GM12878 (cell line): ENCODE measurements at regions not wholly inside any gene's neighbourhood (a gene's known extent, or its start where the extent isn't known, plus 50 kb on each side); places are given as distances from the start of the nearest gene placed in this dataset.
A peak's percentile ranks its signal among the peaks of the same experiment; 100 is the strongest.

Experiments used
- ATAC-seq: fragments of 200-7000 bp; cut with Tn5 transposase; 3 replicates; pipeline ENCODE4 v1.9.1; 2020; ENCODE audit warnings: mild to moderate bottlenecking, moderate library complexity
- BruUV-seq: library from RNA; stranded (reverse); fragments of 400-500 nt; replicated peaks from 2 replicates; lab custom pipeline; 2021; lab: Mats Ljungman, UMichigan
- CTCF ChIA-PET: fragments of 300-600 bp; sonication (Branson Sonifier 250); formaldehyde crosslinking; extraction: SDS; loops from one replicate; lab custom pipeline; 2021; ENCODE audit warnings: inconsistent platforms; lab: Yijun Ruan, JAX
- POLR2A ChIA-PET: fragments of 350-600 bp; formaldehyde crosslinking; extraction: SDS; loops from one replicate; lab custom pipeline; 2021; ENCODE audit warnings: inconsistent platforms; lab: Charles Lee
- RAD21 ChIA-PET: fragments of 300-600 bp; sonication (Branson Sonifier 250); formaldehyde crosslinking; loops from one replicate; lab custom pipeline; 2023; ENCODE audit warnings: antibody characterized with exemption; ENCODE audit not compliant: unreplicated experiment; lab: Charles Lee
- SMC1A ChIA-PET: fragments of 300-600 bp; sonication (Branson Sonifier 250); formaldehyde crosslinking; loops from one replicate; lab custom pipeline; 2023; ENCODE audit not compliant: unreplicated experiment, uncharacterized antibody; lab: Charles Lee
- DNase-seq: peaks from one replicate; pipeline ENCODE4 v3.0.0-alpha.2; 2011; ENCODE audit warnings: low read depth, low spot score
- FAIRE-seq: peaks from 3 replicates; lab custom pipeline; 2011; peaks lifted over from hg19 to GRCh38; lab: Jason Lieb, UNC
- H2AFZ ChIP-seq: 2 replicates; pipeline ENCODE4 v1.6.0; 2011; ENCODE audit warnings: low read depth, low read length, control low read depth; ENCODE audit not compliant: control insufficient read depth
- H3K27ac ChIP-seq: 2 replicates; pipeline ENCODE4 v1.5.1; 2011; ENCODE audit warnings: control low read depth; ENCODE audit not compliant: control insufficient read depth, insufficient read depth
- H3K27me3 ChIP-seq, 2 experiments: replicated peaks in 1 of 2; 2 replicates each; pipeline versions ENCODE4 v1.6.0 to v1.6.1; 2011; ENCODE audit warnings: low read length in 1 of 2; ENCODE audit not compliant: control insufficient read depth in 2 of 2, insufficient read depth in 2 of 2
- H3K36me3 ChIP-seq, 2 experiments: 2 replicates each; pipeline ENCODE4 v1.5.1; 2011; ENCODE audit warnings: low read length in 1 of 2; ENCODE audit not compliant: control insufficient read depth in 2 of 2, insufficient read depth in 2 of 2
- H3K4me1 ChIP-seq: 2 replicates; pipeline ENCODE4 v1.6.1; 2011; ENCODE audit warnings: mild to moderate bottlenecking, low read length, moderate library complexity, mixed read lengths; ENCODE audit not compliant: control insufficient read depth, insufficient read depth
- H3K4me2 ChIP-seq: 2 replicates; pipeline ENCODE4 v1.6.0; 2011; ENCODE audit warnings: control low read depth; ENCODE audit not compliant: control insufficient read depth, insufficient read depth
- H3K4me3 ChIP-seq: fragments of 200-600 bp; sonication (generic); 2 replicates; pipeline ENCODE4 v1.5.1; 2016
- H3K79me2 ChIP-seq: 2 replicates; pipeline ENCODE4 v1.6.0; 2011; ENCODE audit warnings: low read length; ENCODE audit not compliant: control insufficient read depth, insufficient read depth
- H3K9ac ChIP-seq: 2 replicates; pipeline ENCODE4 v1.8.0; 2011; ENCODE audit warnings: low read length, control low read depth, mixed read lengths; ENCODE audit not compliant: control insufficient read depth, insufficient read depth
- H3K9me3 ChIP-seq: replicated peaks from 3 replicates; pipeline ENCODE4 v1.5.1; 2011; ENCODE audit warnings: mild to moderate bottlenecking, low read length; ENCODE audit not compliant: control insufficient read depth, insufficient read depth
- H4K20me1 ChIP-seq: 2 replicates; pipeline ENCODE4 v1.6.0; 2011; ENCODE audit not compliant: control insufficient read depth, insufficient read depth
- JUND ChIP-seq: IDR thresholded peaks from 2 replicates; pipeline ENCODE4 v1.6.1; 2012; ENCODE audit warnings: low read depth, mild to moderate bottlenecking, low read length, improper control_type of control experiment, moderate library complexity
- LARP7 ChIP-seq: fragments of 450-650 bp; IDR thresholded peaks from 2 replicates; pipeline ENCODE4 v1.6.1; 2017; ENCODE audit warnings: mild to moderate bottlenecking
- MEF2A ChIP-seq: IDR thresholded peaks from 2 replicates; pipeline ENCODE4 v1.6.1; 2011; ENCODE audit warnings: low read depth, mild to moderate bottlenecking, low read length, moderate library complexity; ENCODE audit not compliant: insufficient read depth
- MYC ChIP-seq: IDR thresholded peaks from 2 replicates; pipeline ENCODE4 v1.6.1; 2011; ENCODE audit warnings: mild to moderate bottlenecking, low read length, moderate library complexity, inconsistent platforms; ENCODE audit not compliant: insufficient read depth, insufficient replicate concordance, insufficient read length, severe bottlenecking
- RAD51 ChIP-seq: fragments of 450-650 bp; IDR thresholded peaks from 2 replicates; pipeline ENCODE4 v1.6.1; 2016; ENCODE audit warnings: moderate library complexity, mild to moderate bottlenecking, inconsistent platforms
- RELB ChIP-seq: fragments of 450-650 bp; IDR thresholded peaks from 2 replicates; pipeline ENCODE4 v1.6.1; 2017; ENCODE audit warnings: low read depth, mild to moderate bottlenecking, moderate library complexity
- TBL1XR1 ChIP-seq: IDR thresholded peaks from 2 replicates; pipeline ENCODE4 v1.6.1; 2012; ENCODE audit warnings: low read depth, low read length, improper control_type of control experiment
- WGBS: methylation state at CpG from one replicate; pipeline ENCODE4 v1.1.6; 2016; ENCODE audit warnings: low lambda C conversion rate; ENCODE audit not compliant: insufficient replicate concordance, insufficient coverage; ENCODE audit errors: missing lambda C conversion rate; 5-methylcytosine and 5-hydroxymethylcytosine counted together
- in situ Hi-C: fragments of 300-500 bp; cut with MboI; formaldehyde crosslinking; loops from 9 replicates; pipeline ENCODE4 v1.14.3; 2018; ENCODE audit warnings: mixed read lengths
- intact Hi-C: fragments of 100-400 bp; cut with micrococcal nuclease; formaldehyde crosslinking; loops from one replicate; pipeline ENCODE4 v1.14.2; 2022; ENCODE audit not compliant: unreplicated experiment

DNA sequence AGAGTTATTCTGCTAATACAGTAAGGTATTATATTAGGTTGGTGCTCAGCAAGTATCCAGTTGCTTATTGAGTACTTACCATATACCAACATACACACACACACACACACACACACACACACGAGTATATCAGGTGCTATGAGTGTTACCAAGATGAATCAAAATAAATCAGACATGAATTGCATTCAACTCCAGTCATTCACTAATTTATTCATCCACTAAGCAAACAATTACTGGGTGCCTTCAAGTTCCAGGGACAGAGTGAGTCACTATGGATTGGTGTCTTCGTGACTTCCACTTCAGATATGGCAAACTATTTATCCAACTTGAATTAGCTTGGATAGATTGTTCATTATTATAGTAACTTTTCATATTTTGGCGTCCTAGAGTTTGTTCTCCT, 140.7 kb upstream of the SLC44A1 start (continued):
- TF ChIP-seq RAD51 (no peak), TBL1XR1 (no peak), MYC (no peak), LARP7 (no peak)

GRCh38 chr9:105114318-105114717, 130.1 kb upstream of the SLC44A1 start:
- POLR2A ChIA-PET = interaction anchor here (0.8 kb wide), 1 partner anchor 741 kb away, joined by 4 read pairs; no protein-coding TSS in a partner anchor
- H3K4me1 ChIP-seq = peaks cover 14% of the 10 kb centered on the region
- no peaks in the 10 kb centered on the region for H4K20me1 ChIP-seq
- SMC1A ChIA-PET = no interaction called here
- H3K27ac ChIP-seq = no peak overlapping the region
- TF ChIP-seq JUND (no peak), MEF2A (no peak), RELB (no peak)
- no peak overlapping the region for H3K9ac ChIP-seq
- in situ Hi-C loops (no loop called here), intact Hi-C loops (no loop called here)
- no peaks in the 10 kb centered on the region for H3K36me3 ChIP-seq
- no peak overlapping the region for H2AFZ ChIP-seq
- CTCF ChIA-PET = interaction anchor here (1.3 kb wide), 1 partner anchor 11 kb away, joined by 3 read pairs; no protein-coding TSS in a partner anchor
- no peaks in the 10 kb centered on the region for H3K79me2 ChIP-seq
- H3K27me3 ChIP-seq = no peaks in the 10 kb centered on the region
- no peaks in the 10 kb centered on the region for H3K9me3 ChIP-seq
- BruUV-seq = no TSS peak
- peak; percentile 61 for FAIRE-seq
- DNase-seq = no peak
- WGBS = 54% methylated on average over 5 of the region's 5 CpGs
- RAD21 ChIA-PET = no interaction called here
- ATAC-seq = peak; percentile 47; the same call in 2 of the 3 replicates
- H3K4me3 ChIP-seq = no peak overlapping the region
- no peak overlapping the region for H3K4me2 ChIP-seq
